ENCODE measurements at regions not wholly inside any gene's neighbourhood (a gene's known extent, or its start where the extent isn't known, plus 50 kb on each side); places are given as distances from the start of the nearest gene placed in this dataset.

DNA sequence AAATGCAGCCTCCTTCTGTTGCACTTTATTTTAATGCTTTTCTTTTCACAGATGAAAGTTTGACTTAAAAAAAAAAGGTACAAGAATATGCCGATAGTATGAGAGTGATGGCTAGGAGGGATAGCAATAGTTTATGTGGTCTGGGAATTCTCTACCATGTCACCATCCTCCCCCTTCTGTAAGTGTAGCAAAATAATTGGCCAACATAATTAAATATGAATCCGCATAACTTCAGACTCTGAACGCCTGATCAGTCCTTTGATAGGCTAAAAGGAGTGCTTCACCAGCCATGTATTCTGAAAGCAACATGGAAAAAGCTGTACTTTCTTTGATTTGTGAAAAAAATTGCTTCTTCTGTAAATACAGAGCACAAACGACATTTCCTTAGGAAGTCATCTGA, 95.7 kb upstream of the TTC29 start:
- intact Hi-C loops (cut with DNase I; ENCODE audit: low total_unique reads): no loop called here
- no peak overlapping the region for H3K4me3 ChIP-seq
- peaks cover 0 to 10% (median 0%) of the 10 kb centered on the region in 3 donors for H3K27me3 ChIP-seq
- no peaks in the 10 kb centered on the region for H3K36me3 ChIP-seq
- no peaks in the 10 kb centered on the region for H3K9me3 ChIP-seq
- H3K4me1 ChIP-seq: peaks cover 0 to 6% (median 0%) of the 10 kb centered on the region in 4 donors
- WGBS, 5 donors: 45 to 56% (median 52%) methylated on average over 4 of the region's 4 CpGs
- DNase-seq: no peak
- no peak overlapping the region for H3K27ac ChIP-seq
- TF ChIP-seq, protein P1, sequence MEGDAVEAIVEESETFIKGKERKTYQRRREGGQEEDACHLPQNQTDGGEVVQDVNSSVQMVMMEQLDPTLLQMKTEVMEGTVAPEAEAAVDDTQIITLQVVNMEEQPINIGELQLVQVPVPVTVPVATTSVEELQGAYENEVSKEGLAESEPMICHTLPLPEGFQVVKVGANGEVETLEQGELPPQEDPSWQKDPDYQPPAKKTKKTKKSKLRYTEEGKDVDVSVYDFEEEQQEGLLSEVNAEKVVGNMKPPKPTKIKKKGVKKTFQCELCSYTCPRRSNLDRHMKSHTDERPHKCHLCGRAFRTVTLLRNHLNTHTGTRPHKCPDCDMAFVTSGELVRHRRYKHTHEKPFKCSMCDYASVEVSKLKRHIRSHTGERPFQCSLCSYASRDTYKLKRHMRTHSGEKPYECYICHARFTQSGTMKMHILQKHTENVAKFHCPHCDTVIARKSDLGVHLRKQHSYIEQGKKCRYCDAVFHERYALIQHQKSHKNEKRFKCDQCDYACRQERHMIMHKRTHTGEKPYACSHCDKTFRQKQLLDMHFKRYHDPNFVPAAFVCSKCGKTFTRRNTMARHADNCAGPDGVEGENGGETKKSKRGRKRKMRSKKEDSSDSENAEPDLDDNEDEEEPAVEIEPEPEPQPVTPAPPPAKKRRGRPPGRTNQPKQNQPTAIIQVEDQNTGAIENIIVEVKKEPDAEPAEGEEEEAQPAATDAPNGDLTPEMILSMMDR (IDR thresholded peaks at IDR 0.05): no peak
- no peak for TF ChIP-seq POLR2AphosphoS5 (IDR thresholded peaks at IDR 0.05)
- TF ChIP-seq POLR2A (IDR thresholded peaks at IDR 0.05): no peak
- TF ChIP-seq EP300 (IDR thresholded peaks at IDR 0.05): no peak

DNA sequence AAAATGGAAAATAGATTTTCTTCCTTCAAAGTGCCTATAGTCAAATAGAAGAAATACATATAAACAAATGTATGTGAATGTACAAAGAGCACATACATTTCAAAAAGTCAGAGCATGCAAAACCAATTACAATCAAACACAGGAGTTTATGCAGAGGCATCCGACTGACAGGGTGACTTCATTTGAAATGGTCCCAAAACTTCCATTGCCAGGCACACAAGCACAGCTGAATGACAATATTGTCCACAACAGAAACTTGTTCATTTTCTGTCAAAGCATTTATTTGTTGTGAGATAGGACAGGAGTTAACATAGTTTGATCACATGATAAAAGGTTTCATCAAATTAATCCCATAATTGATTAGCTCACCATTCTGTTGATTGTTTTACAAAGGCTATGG, 96.4 kb upstream of the TTC29 start:
- intact Hi-C loops (cut with DNase I; ENCODE audit: low total_unique reads): no loop called here
- Histone ChIP-seq H3K27me3 (peaks cover 0 to 10% (median 0%) of the 10 kb centered on the region in 3 donors), H3K4me3 (no peak overlapping the region), H3K36me3 (no peaks in the 10 kb centered on the region), H3K9me3 (no peaks in the 10 kb centered on the region), H3K4me1 (peaks cover 0 to 5% (median 0%) of the 10 kb centered on the region in 4 donors), H3K27ac (no peak overlapping the region)
- TF ChIP-seq POLR2A (IDR thresholded peaks at IDR 0.05): no peak
- TF ChIP-seq EP300 (IDR thresholded peaks at IDR 0.05): no peak
- TF ChIP-seq, protein P1 (IDR thresholded peaks at IDR 0.05): no peak
- TF ChIP-seq POLR2AphosphoS5 (IDR thresholded peaks at IDR 0.05): no peak
- DNase-seq: no peak
- WGBS, 5 donors: 53 to 78% (median 71%) methylated on average over 1 of the region's 1 CpG

DNA sequence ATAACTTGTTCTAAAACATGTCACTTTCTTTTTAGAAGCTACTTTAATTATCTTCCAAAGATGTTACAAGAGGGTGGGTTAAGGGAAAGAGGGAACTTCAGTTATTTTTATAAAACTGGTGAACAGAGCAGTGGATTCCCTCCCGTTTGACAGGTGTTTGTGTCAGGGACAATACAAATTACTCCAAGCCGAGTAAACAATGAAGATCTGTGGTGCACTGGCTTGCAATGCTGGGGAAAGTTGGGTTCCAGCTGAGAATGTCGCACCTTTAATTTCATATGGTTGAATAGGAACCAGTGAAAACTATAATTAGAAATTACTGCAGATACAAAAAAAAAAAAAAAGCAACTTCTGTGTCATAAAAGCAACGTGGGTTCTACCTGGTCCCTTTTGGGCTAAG, 98.6 kb upstream of the TTC29 start:
- TF ChIP-seq EP300 (IDR thresholded peaks at IDR 0.05) (no peak), POLR2A (IDR thresholded peaks at IDR 0.05) (no peak), POLR2AphosphoS5 (IDR thresholded peaks at IDR 0.05) (no peak)
- TF ChIP-seq, protein P1 (IDR thresholded peaks at IDR 0.05): no peak
- H3K4me1 ChIP-seq: no peaks in the 10 kb centered on the region
- no peak overlapping the region for H3K27ac ChIP-seq
- intact Hi-C loops (cut with DNase I; ENCODE audit: low total_unique reads): no loop called here
- no peaks in the 10 kb centered on the region for H3K36me3 ChIP-seq
- DNase-seq: no peak
- peaks cover 0 to 3% (median 0%) of the 10 kb centered on the region in 3 donors for H3K27me3 ChIP-seq
- WGBS, 5 donors: 25 to 37% (median 30%) methylated on average over 4 of the region's 4 CpGs
- no peak overlapping the region for H3K4me3 ChIP-seq
- H3K9me3 ChIP-seq: no peaks in the 10 kb centered on the region

DNA sequence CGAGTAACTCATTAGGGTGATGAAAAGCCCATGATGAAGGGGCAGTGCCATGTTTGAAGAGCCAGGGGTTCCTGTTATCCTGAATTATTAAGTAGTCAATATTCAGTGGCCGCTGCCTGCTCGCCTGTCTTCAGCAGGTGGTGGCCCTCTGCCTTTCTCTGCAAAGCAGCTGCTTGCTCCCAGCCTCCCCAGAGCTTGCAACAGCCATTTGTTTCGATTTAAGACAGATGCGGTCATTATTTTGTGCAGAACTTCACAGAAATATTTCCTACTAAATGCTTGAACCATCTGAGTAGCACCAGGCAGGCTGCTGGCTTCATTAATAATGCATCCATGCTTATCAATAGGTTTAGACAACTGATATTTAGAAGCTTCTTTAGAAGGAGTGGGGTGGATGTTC, 104.3 kb upstream of the TTC29 start:
- no peaks in the 10 kb centered on the region for H3K36me3 ChIP-seq
- H3K4me3 ChIP-seq: no peak overlapping the region
- 68 to 83% (median 72%) methylated on average over 5 of the region's 5 CpGs for WGBS, 5 donors
- intact Hi-C loops (cut with DNase I; ENCODE audit: low total_unique reads): no loop called here
- no peaks in the 10 kb centered on the region for H3K9me3 ChIP-seq
- TF ChIP-seq, protein P1 (IDR thresholded peaks at IDR 0.05): no peak
- TF ChIP-seq POLR2A (IDR thresholded peaks at IDR 0.05) (no peak), POLR2AphosphoS5 (IDR thresholded peaks at IDR 0.05) (no peak), EP300 (IDR thresholded peaks at IDR 0.05) (no peak)
- no peaks in the 10 kb centered on the region for H3K27me3 ChIP-seq
- DNase-seq: no peak
- peaks cover 0 to 11% (median 4%) of the 10 kb centered on the region in 4 donors for H3K4me1 ChIP-seq
- H3K27ac ChIP-seq: peak overlapping the region in 1 of 5 donors; percentile 26
